22Rv1 (cell line): ENCODE measurements at regions not wholly inside any gene's neighbourhood (a gene's known extent, or its start where the extent isn't known, plus 50 kb on each side); places are given as distances from the start of the nearest gene placed in this dataset.

ENCODE experiments used
- ZFX ChIP-seq: fragments of 450-650 bp; IDR thresholded peaks from 2 replicates; pipeline ENCODE4 v1.6.1; 2017; ENCODE audit warnings: antibody characterized with exemption, borderline replicate concordance
- TF ChIP-seq, protein P1 (sequence below): fragments of 450-650 bp; IDR thresholded peaks from 2 replicates; pipeline ENCODE4 v1.5.1; 2017; ENCODE audit warnings: mild to moderate bottlenecking

DNA sequence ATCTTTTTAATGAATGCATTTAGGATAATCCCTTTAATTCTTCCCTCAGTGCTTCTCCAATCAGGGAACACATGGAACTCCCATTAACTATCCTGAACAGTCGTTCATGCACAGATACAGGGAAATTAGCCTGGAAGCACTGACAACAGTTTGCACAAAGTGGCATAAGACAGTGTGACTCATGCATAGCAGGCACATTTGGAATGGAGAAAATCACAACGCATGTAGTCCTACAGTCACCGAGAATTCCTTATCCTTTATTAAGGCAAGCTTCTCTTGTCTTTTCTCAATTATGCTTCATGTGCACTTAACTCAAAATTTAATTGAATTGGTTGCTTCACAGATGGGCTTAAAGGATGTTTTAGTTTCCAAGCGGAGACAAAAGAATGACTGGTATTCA, 155.0 kb upstream of the CRBN start:
- TF ChIP-seq, protein P1, sequence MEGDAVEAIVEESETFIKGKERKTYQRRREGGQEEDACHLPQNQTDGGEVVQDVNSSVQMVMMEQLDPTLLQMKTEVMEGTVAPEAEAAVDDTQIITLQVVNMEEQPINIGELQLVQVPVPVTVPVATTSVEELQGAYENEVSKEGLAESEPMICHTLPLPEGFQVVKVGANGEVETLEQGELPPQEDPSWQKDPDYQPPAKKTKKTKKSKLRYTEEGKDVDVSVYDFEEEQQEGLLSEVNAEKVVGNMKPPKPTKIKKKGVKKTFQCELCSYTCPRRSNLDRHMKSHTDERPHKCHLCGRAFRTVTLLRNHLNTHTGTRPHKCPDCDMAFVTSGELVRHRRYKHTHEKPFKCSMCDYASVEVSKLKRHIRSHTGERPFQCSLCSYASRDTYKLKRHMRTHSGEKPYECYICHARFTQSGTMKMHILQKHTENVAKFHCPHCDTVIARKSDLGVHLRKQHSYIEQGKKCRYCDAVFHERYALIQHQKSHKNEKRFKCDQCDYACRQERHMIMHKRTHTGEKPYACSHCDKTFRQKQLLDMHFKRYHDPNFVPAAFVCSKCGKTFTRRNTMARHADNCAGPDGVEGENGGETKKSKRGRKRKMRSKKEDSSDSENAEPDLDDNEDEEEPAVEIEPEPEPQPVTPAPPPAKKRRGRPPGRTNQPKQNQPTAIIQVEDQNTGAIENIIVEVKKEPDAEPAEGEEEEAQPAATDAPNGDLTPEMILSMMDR, result no peak
- no peak for TF ChIP-seq ZFX
